ENCODE measurements at regions not wholly inside any gene's neighbourhood (a gene's known extent, or its start where the extent isn't known, plus 50 kb on each side); places are given as distances from the start of the nearest gene placed in this dataset.

GRCh38 chr22:49356428-49356827, 471.2 kb downstream of the BRD1 start:
- no peak for TF ChIP-seq CTCF (IDR thresholded peaks at IDR 0.05; ENCODE audit: poor library complexity, severe bottlenecking)
- no peaks in the 10 kb centered on the region for H3K4me1 ChIP-seq (ENCODE audit: insufficient read depth, poor library complexity, severe bottlenecking)

GRCh38 chr22:49355211-49355920, 472.3 kb downstream of the BRD1 start:
- peaks cover under 1% of the 10 kb centered on the region for H3K27me3 ChIP-seq (ENCODE audit: insufficient read depth, poor library complexity, severe bottlenecking)
- TF ChIP-seq CTCF (IDR thresholded peaks at IDR 0.05; ENCODE audit: poor library complexity, severe bottlenecking), result no peak

More at GRCh38 chr22:49356428-49356827, 471.2 kb downstream of the BRD1 start:
- Histone ChIP-seq H3K4me3 (ENCODE audit: severe bottlenecking) (no peak overlapping the region), H3K27ac (ENCODE audit: poor library complexity, severe bottlenecking) (no peak overlapping the region), H3K27me3 (ENCODE audit: insufficient read depth, poor library complexity, severe bottlenecking) (peaks cover 3% of the 10 kb centered on the region), H3K36me3 (ENCODE audit: low read depth) (no peaks in the 10 kb centered on the region), H3K9me3 (ENCODE audit: severe bottlenecking) (no peaks in the 10 kb centered on the region)
- ATAC-seq (ENCODE audit: low read depth) (no peak), DNase-seq (ENCODE audit: low spot score) (no peak)

GRCh38 chr22:49354516-49355210, 473.0 kb downstream of the BRD1 start:
- Histone ChIP-seq H3K36me3 (ENCODE audit: low read depth) (no peaks in the 10 kb centered on the region), H3K4me3 (ENCODE audit: severe bottlenecking) (no peak overlapping the region), H3K27ac (ENCODE audit: poor library complexity, severe bottlenecking) (no peak overlapping the region), H3K4me1 (ENCODE audit: insufficient read depth, poor library complexity, severe bottlenecking) (no peaks in the 10 kb centered on the region), H3K27me3 (ENCODE audit: insufficient read depth, poor library complexity, severe bottlenecking) (no peaks in the 10 kb centered on the region), H3K9me3 (ENCODE audit: severe bottlenecking) (no peaks in the 10 kb centered on the region)
- TF ChIP-seq CTCF (IDR thresholded peaks at IDR 0.05; ENCODE audit: poor library complexity, severe bottlenecking), result no peak
- ATAC-seq (ENCODE audit: low read depth) (no peak), DNase-seq (ENCODE audit: low spot score) (no peak)

More at GRCh38 chr22:49355211-49355920, 472.3 kb downstream of the BRD1 start:
- no peaks in the 10 kb centered on the region for H3K4me1 ChIP-seq (ENCODE audit: insufficient read depth, poor library complexity, severe bottlenecking)
- ATAC-seq (ENCODE audit: low read depth) (no peak), DNase-seq (ENCODE audit: low spot score) (no peak)
- no peak overlapping the region for H3K4me3 ChIP-seq (ENCODE audit: severe bottlenecking)
- H3K27ac ChIP-seq (ENCODE audit: poor library complexity, severe bottlenecking), result no peak overlapping the region
- no peaks in the 10 kb centered on the region for H3K36me3 ChIP-seq (ENCODE audit: low read depth)
- no peaks in the 10 kb centered on the region for H3K9me3 ChIP-seq (ENCODE audit: severe bottlenecking)

- no peaks in the 10 kb centered on the region for H3K9me3 ChIP-seq (ENCODE audit: severe bottlenecking)
- H3K27ac ChIP-seq (ENCODE audit: poor library complexity, severe bottlenecking), result no peak overlapping the region
- DNase-seq (ENCODE audit: low spot score) (no peak), ATAC-seq (ENCODE audit: low read depth) (no peak)
- H3K4me1 ChIP-seq (ENCODE audit: insufficient read depth, poor library complexity, severe bottlenecking), result no peaks in the 10 kb centered on the region
- no peaks in the 10 kb centered on the region for H3K27me3 ChIP-seq (ENCODE audit: insufficient read depth, poor library complexity, severe bottlenecking)
- no peaks in the 10 kb centered on the region for H3K36me3 ChIP-seq (ENCODE audit: low read depth)
- H3K4me3 ChIP-seq (ENCODE audit: severe bottlenecking), result no peak overlapping the region
- no peak for TF ChIP-seq CTCF (IDR thresholded peaks at IDR 0.05; ENCODE audit: poor library complexity, severe bottlenecking)
These were observed 474.4 kb downstream of the BRD1 start for GRCh38 chr22:49353235-49353634.
